SK-N-SH treated with all-trans-retinoic acid at 6 μM for 48 hours (cell line): ENCODE measurements at regions not wholly inside any gene's neighbourhood (a gene's known extent, or its start where the extent isn't known, plus 50 kb on each side); places are given as distances from the start of the nearest gene placed in this dataset.

Source experiments
- ATAC-seq: fragments of 200-7000 bp; cut with Tn5 transposase; 3 replicates; pipeline ENCODE4 v1.9.1; 2020; ENCODE audit warnings: mild to moderate bottlenecking, moderate library complexity
- ARNTL ChIP-seq: fragments of 450-650 bp; formaldehyde crosslinking; IDR thresholded peaks from 2 replicates; pipeline ENCODE4 v1.5.0; 2020; ENCODE audit warnings: low read depth, mild to moderate bottlenecking, moderate library complexity, borderline replicate concordance
- BACH2 ChIP-seq: fragments of 250-450 bp; sonication (Bioruptor Pico); IDR thresholded peaks from 2 replicates; pipeline ENCODE4 v1.9.0; 2021; ENCODE audit warnings: mild to moderate bottlenecking, borderline replicate concordance
- CREB5 ChIP-seq: fragments of 250-450 bp; sonication (Bioruptor Pico); IDR thresholded peaks from 2 replicates; pipeline ENCODE4 v1.5.1; 2020; ENCODE audit warnings: low read depth, mild to moderate bottlenecking, moderate library complexity
- CSDC2 ChIP-seq: fragments of 250-450 bp; sonication (Bioruptor Pico); IDR thresholded peaks from 2 replicates; pipeline ENCODE4 v1.5.0; 2020; ENCODE audit warnings: mild to moderate bottlenecking, moderate library complexity
- CSRNP3 ChIP-seq: fragments of 250-450 bp; sonication (Bioruptor Pico); IDR thresholded peaks from 2 replicates; pipeline ENCODE4 v1.5.1; 2021; ENCODE audit warnings: mild to moderate bottlenecking, moderate library complexity
- ESRRG ChIP-seq: fragments of 250-450 bp; sonication (Bioruptor Pico); IDR thresholded peaks from 2 replicates; pipeline ENCODE4 v1.6.1; 2021; ENCODE audit warnings: mild to moderate bottlenecking
- GLIS3 ChIP-seq: fragments of 250-450 bp; sonication (Bioruptor Pico); IDR thresholded peaks from 2 replicates; pipeline ENCODE4 v1.5.0; 2020; ENCODE audit warnings: mild to moderate bottlenecking, moderate library complexity
- ISL1 ChIP-seq: fragments of 250-450 bp; sonication (Bioruptor Pico); IDR thresholded peaks from 2 replicates; pipeline ENCODE4 v2.1.2; 2022; ENCODE audit warnings: mild to moderate bottlenecking, moderate library complexity
- OSR1 ChIP-seq: fragments of 250-450 bp; sonication (Bioruptor Pico); IDR thresholded peaks from 2 replicates; pipeline ENCODE4 v1.8.0; 2022; ENCODE audit warnings: moderate library complexity, mild to moderate bottlenecking, inconsistent platforms
- PATZ1 ChIP-seq: fragments of 250-450 bp; sonication (Bioruptor Pico); IDR thresholded peaks from 2 replicates; pipeline ENCODE4 v1.8.0; 2020; ENCODE audit warnings: mild to moderate bottlenecking, moderate library complexity, borderline replicate concordance
- POU6F1 ChIP-seq: fragments of 250-450 bp; sonication (Bioruptor Pico); IDR thresholded peaks from 2 replicates; pipeline ENCODE4 v1.8.0; 2021; ENCODE audit warnings: low read depth, mild to moderate bottlenecking, moderate library complexity, borderline replicate concordance
- PPARA ChIP-seq: fragments of 250-450 bp; sonication (Bioruptor Pico); IDR thresholded peaks from 2 replicates; pipeline ENCODE4 v1.5.0; 2020; ENCODE audit warnings: mild to moderate bottlenecking, borderline replicate concordance
- RARB ChIP-seq: fragments of 250-450 bp; sonication (Bioruptor Pico); IDR thresholded peaks from 2 replicates; pipeline ENCODE4 v1.8.0; 2021; ENCODE audit warnings: mild to moderate bottlenecking, moderate library complexity
- SNAI2 ChIP-seq: fragments of 250-450 bp; sonication (Bioruptor Pico); IDR thresholded peaks from 2 replicates; pipeline ENCODE4 v1.5.0; 2020; ENCODE audit warnings: mild to moderate bottlenecking, moderate library complexity
- TCF4 ChIP-seq: fragments of 250-450 bp; sonication (Bioruptor Pico); IDR thresholded peaks from 2 replicates; pipeline ENCODE4 v1.8.0; 2021; ENCODE audit warnings: mild to moderate bottlenecking, moderate library complexity, borderline replicate concordance
- ZC3H10 ChIP-seq: fragments of 250-450 bp; sonication (Bioruptor Pico); IDR thresholded peaks from 2 replicates; pipeline ENCODE4 v1.5.1; 2021; ENCODE audit warnings: mild to moderate bottlenecking, moderate library complexity
- ZFP3 ChIP-seq: fragments of 250-450 bp; sonication (Bioruptor Pico); IDR thresholded peaks from 2 replicates; pipeline ENCODE4 v1.5.0; 2020; ENCODE audit warnings: mild to moderate bottlenecking, moderate library complexity
- ZFP30 ChIP-seq: fragments of 450-650 bp; formaldehyde crosslinking; IDR thresholded peaks from 2 replicates; pipeline ENCODE4 v1.5.0; 2022; ENCODE audit warnings: mild to moderate bottlenecking, moderate library complexity
- ZNF565 ChIP-seq: fragments of 450-650 bp; formaldehyde crosslinking; conservative IDR thresholded peaks from 2 replicates; pipeline ENCODE4 v1.5.0; 2020; ENCODE audit warnings: low read depth, mild to moderate bottlenecking, moderate library complexity

GRCh38 chr2:122251566-122251965 is 496.1 kb downstream of the TSN start:
- no peak for TF ChIP-seq ISL1 (CRISPR knock-in tag)
- no peak for TF ChIP-seq RARB (CRISPR knock-in tag)
- no peak for TF ChIP-seq ARNTL (CRISPR knock-in tag)
- TF ChIP-seq TCF4 (CRISPR knock-in tag), result no peak
- no peak for TF ChIP-seq PPARA (CRISPR knock-in tag)
- no peak for TF ChIP-seq CSRNP3 (CRISPR knock-in tag)
- TF ChIP-seq ZNF565 (CRISPR knock-in tag), result no peak
- no peak for TF ChIP-seq CREB5 (CRISPR knock-in tag)
- no peak for ATAC-seq

- TF ChIP-seq ZFP30, result no peak
- TF ChIP-seq, all 23 proteins: peak for 0
- ATAC-seq, result no peak
Observed at GRCh38 chr2:122255924-122256323, 500.5 kb downstream of the TSN start.

GRCh38 chr2:122261911-122262310 is 506.5 kb downstream of the TSN start:
- no peak for ATAC-seq
- TF ChIP-seq PATZ1 (CRISPR knock-in tag), result no peak
- peak; percentile 12; the same call in 1 of the 2 replicates for TF ChIP-seq ISL1 (CRISPR knock-in tag)
- TF ChIP-seq SNAI2, result no peak
- TF ChIP-seq PPARA (CRISPR knock-in tag), result no peak
- no peak for TF ChIP-seq RARB (CRISPR knock-in tag)
- no peak for TF ChIP-seq ZFP30
- no peak for TF ChIP-seq ZNF565 (CRISPR knock-in tag)
- TF ChIP-seq CSDC2 (CRISPR knock-in tag), result no peak
- TF ChIP-seq, all 23 proteins: peak for 1

- no peak for ATAC-seq
- TF ChIP-seq PPARA (CRISPR knock-in tag) (no peak), CSDC2 (CRISPR knock-in tag) (no peak), OSR1 (CRISPR knock-in tag) (no peak), ESRRG (CRISPR knock-in tag) (no peak), ISL1 (CRISPR knock-in tag) (no peak)
Observed at GRCh38 chr2:122263746-122264145, 508.3 kb downstream of the TSN start.

GRCh38 chr2:122266636-122267035 is 511.2 kb downstream of the TSN start:
- TF ChIP-seq BACH2 (CRISPR knock-in tag) (no peak), ZC3H10 (CRISPR knock-in tag) (no peak), ESRRG (CRISPR knock-in tag) (no peak), CSDC2 (CRISPR knock-in tag) (no peak), SNAI2 (no peak), TCF4 (CRISPR knock-in tag) (no peak), CSRNP3 (CRISPR knock-in tag) (no peak), OSR1 (CRISPR knock-in tag) (no peak)
- TF ChIP-seq, all 23 proteins: peak for 0
- ATAC-seq, result no peak

GRCh38 chr2:122267947-122268346 is 512.5 kb downstream of the TSN start:
- no peak for ATAC-seq
- TF ChIP-seq CSDC2 (CRISPR knock-in tag) (no peak), GLIS3 (CRISPR knock-in tag) (no peak), CSRNP3 (CRISPR knock-in tag) (no peak), CREB5 (CRISPR knock-in tag) (no peak), PPARA (CRISPR knock-in tag) (no peak), ZFP3 (CRISPR knock-in tag) (no peak), POU6F1 (CRISPR knock-in tag) (no peak), BACH2 (CRISPR knock-in tag) (no peak)
